ENCODE measurements at regions not wholly inside any gene's neighbourhood (a gene's known extent, or its start where the extent isn't known, plus 50 kb on each side); places are given as distances from the start of the nearest gene placed in this dataset.

DNA sequence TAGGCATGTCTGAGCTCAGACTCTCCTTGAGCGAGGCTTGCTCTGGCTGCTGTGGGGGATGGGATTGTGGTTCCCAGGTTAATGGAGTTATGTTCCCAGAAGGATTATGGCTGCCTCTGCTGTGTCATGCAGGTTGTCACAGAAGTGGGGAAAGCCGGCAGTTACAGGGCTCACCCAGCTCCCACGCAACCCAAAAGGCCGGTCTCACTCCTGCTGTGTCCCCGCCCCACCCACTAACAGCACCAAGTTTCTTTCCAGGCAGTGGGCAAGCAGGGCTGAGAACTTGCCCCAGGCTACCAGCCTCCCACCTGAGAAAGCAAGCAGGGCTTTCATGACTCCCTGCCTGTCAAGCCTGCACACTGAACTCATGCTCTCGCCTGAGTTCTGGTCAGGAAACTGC is 750.5 kb downstream of the FRK start:
- DNase-seq (ENCODE audit: low read depth), result no peak
- TF ChIP-seq, protein P1, sequence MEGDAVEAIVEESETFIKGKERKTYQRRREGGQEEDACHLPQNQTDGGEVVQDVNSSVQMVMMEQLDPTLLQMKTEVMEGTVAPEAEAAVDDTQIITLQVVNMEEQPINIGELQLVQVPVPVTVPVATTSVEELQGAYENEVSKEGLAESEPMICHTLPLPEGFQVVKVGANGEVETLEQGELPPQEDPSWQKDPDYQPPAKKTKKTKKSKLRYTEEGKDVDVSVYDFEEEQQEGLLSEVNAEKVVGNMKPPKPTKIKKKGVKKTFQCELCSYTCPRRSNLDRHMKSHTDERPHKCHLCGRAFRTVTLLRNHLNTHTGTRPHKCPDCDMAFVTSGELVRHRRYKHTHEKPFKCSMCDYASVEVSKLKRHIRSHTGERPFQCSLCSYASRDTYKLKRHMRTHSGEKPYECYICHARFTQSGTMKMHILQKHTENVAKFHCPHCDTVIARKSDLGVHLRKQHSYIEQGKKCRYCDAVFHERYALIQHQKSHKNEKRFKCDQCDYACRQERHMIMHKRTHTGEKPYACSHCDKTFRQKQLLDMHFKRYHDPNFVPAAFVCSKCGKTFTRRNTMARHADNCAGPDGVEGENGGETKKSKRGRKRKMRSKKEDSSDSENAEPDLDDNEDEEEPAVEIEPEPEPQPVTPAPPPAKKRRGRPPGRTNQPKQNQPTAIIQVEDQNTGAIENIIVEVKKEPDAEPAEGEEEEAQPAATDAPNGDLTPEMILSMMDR (IDR thresholded peaks at IDR 0.05; ENCODE audit: low read length, missing control alignments), result no peak

GRCh38 chr6:115302731-115303130 is 758.0 kb downstream of the FRK start:
- DNase-seq (ENCODE audit: low read depth), result no peak
- no peak overlapping the region for H3K4me3 ChIP-seq (replicated peaks; ENCODE audit: low read depth, low read length)
- TF ChIP-seq, protein P1 (IDR thresholded peaks at IDR 0.05; ENCODE audit: low read length, missing control alignments), result no peak

More for the DNA sequence above, 750.5 kb downstream of the FRK start:
- no peak overlapping the region for H3K4me3 ChIP-seq (replicated peaks; ENCODE audit: low read depth, low read length)

GRCh38 chr6:115287467-115287866 is 773.2 kb downstream of the FRK start:
- DNase-seq (ENCODE audit: low read depth), result no peak

GRCh38 chr6:115276881-115277565 is 783.7 kb downstream of the FRK start:
- no peak for DNase-seq (ENCODE audit: low read depth)
- H3K4me3 ChIP-seq (replicated peaks; ENCODE audit: low read depth, low read length), result no peak overlapping the region
- TF ChIP-seq, protein P1 (IDR thresholded peaks at IDR 0.05; ENCODE audit: low read length, missing control alignments), result no peak

More at GRCh38 chr6:115287467-115287866, 773.2 kb downstream of the FRK start:
- TF ChIP-seq, protein P1 (IDR thresholded peaks at IDR 0.05; ENCODE audit: low read length, missing control alignments), result no peak
- H3K4me3 ChIP-seq (replicated peaks; ENCODE audit: low read depth, low read length), result no peak overlapping the region

DNA sequence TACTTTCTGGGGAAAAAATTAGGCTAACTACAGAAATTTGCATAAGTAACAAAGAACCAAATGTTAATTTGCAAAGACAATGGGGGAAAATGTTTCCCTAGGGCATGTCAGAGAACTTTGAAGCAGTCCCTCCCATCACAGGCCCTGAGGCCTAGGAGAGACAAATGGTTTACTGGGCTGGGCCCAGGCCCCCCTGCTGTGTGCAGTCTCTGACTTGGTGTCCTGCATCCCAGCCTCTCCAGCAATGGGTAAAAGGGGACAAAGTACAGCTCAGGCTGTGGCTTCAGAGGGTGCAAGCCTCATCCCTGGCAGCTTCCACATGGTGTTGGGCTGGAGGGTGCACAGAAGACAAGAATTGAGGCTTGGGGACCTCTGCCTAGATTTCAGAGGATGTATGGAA is 788.4 kb downstream of the FRK start:
- no peak for DNase-seq (ENCODE audit: low read depth)
- no peak overlapping the region for H3K4me3 ChIP-seq (replicated peaks; ENCODE audit: low read depth, low read length)
- TF ChIP-seq, protein P1 (IDR thresholded peaks at IDR 0.05; ENCODE audit: low read length, missing control alignments), result no peak

DNA sequence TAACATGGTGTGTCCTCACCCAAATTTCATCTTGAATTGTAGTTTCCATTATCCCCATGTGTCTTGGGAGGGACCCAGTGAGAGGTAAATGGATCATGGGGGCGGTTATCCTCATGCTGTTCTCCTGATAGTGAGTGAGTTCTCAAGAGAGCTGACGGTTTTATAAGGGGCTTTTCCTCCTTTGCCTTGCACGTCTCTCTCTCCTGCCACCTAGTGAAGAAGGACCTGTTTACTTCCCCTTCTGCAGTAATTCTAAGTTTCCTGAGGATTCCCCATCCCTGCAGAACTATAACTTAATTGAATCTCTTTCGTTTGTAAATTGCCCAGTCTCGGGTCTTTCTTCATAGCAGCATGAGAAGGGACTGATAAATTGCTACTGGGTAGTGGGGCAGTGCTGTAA is 789.3 kb downstream of the FRK start:
- no peak overlapping the region for H3K4me3 ChIP-seq (replicated peaks; ENCODE audit: low read depth, low read length)
- TF ChIP-seq, protein P1 (IDR thresholded peaks at IDR 0.05; ENCODE audit: low read length, missing control alignments), result no peak
- DNase-seq (ENCODE audit: low read depth), result no peak

- no peak for DNase-seq (ENCODE audit: low read depth)
- TF ChIP-seq, protein P1 (IDR thresholded peaks at IDR 0.05; ENCODE audit: low read length, missing control alignments), result no peak
Measured at GRCh38 chr6:115270953-115271352, 789.7 kb downstream of the FRK start.

More at GRCh38 chr6:115270953-115271352, 789.7 kb downstream of the FRK start:
- H3K4me3 ChIP-seq (replicated peaks; ENCODE audit: low read depth, low read length), result no peak overlapping the region
